Stimulated activated CD4-positive, alpha-beta T cell treated with anti-CD3 and anti-CD28 coated beads, Interleukin-15, amount 100 ng/mL, for 48 hours (primary cell): ENCODE measurements at regions not wholly inside any gene's neighbourhood (a gene's known extent, or its start where the extent isn't known, plus 50 kb on each side); places are given as distances from the start of the nearest gene placed in this dataset.
A peak's percentile ranks its signal among the peaks of the same experiment; 100 is the strongest.

Experiments used
- DNase-seq, 2 donors: peaks; one replicate each; pipeline ENCODE4 v3.0.0-alpha.2; 2020; ENCODE audit warnings: low read depth in 2 of 2

DNA sequence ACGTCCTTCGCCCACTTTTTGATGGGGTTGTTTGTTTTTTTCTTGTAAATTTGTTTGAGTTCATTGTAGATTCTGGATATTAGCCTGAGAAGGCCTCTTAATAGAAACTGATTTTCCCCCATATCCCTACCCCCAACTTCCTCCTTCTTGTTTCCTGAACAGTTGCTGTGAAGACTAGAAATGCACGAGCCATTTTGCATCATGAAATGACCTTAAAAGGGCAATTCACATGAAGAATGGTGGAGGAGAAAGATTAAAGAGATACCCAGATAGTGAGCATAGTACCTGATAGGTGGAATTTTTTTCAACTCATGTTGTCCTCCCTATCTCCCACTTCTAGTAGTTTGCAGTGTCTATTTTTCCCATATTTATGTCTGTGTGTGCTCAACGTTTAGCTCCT lies 55.2 kb upstream of the KCNH8 start:
- no peak for DNase-seq

DNA sequence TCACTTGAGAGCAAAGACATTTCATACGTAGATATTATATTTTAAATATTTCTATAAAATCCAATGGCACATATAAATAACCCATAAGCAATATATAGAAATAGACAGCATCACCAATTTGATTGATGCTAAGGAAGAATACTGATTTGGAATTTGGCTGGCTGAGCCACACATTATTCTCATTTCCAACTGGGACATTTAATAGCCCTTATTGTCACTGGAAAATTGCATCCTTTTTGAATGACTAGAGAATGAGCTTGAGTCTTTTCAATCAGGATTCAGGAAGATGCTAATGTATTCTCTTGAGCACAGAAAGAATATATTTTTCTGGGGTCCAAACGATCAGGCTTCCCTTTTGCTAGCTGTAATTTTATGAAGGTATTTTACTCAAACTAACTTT lies 70.9 kb upstream of the KCNH8 start:
- no peak for DNase-seq

DNA sequence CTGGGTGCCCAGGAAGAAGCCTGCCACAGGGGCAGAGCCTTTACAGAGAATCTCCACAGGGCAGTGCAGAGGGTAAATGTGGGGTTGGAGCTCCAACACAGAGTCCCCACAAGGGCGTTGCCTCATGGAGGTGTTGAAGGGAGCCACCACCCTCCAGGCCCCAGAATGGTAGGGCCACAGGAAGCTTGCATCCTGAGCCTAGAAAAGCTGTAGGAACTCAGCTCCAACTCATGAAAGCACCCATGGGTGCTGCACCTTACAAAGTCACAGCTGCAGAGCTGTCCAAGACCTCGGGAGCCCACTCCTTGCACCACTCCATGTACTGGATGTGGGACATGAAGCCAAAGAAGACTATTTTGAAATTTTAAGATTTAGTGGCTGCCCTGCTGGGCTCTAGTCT lies 73.3 kb upstream of the KCNH8 start:
- DNase-seq: no peak

DNA sequence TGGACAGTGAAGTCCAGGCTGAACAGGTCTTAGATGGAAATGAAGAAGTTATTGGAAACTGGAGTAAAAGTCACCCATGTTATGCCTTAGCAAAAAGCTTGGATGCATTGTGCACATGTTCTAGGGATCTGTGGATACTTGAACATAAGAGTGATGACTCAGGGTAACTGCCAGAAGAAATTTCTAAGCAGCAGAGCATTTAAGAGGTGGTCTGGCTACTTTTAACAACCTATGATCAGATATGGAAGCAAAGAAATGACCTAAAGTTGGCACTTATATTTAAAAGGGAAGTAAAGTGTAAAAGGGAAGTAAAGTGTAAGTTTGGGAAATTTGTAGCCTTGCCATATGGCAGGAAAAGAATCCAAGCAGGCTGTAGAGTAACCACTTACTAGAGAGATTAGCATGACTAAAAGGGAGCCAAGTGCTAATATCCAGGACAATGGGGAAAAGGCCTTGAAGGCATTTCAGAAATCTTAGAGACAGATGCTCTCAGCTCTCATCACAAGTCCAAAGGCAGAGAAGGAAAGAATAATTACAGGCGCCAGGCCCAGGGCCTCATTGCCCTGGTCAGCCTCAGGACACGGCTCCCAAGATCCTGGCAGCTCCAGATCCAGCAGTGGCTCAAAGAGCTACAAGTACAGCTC lies 73.9 kb upstream of the KCNH8 start:
- no peak for DNase-seq

DNA sequence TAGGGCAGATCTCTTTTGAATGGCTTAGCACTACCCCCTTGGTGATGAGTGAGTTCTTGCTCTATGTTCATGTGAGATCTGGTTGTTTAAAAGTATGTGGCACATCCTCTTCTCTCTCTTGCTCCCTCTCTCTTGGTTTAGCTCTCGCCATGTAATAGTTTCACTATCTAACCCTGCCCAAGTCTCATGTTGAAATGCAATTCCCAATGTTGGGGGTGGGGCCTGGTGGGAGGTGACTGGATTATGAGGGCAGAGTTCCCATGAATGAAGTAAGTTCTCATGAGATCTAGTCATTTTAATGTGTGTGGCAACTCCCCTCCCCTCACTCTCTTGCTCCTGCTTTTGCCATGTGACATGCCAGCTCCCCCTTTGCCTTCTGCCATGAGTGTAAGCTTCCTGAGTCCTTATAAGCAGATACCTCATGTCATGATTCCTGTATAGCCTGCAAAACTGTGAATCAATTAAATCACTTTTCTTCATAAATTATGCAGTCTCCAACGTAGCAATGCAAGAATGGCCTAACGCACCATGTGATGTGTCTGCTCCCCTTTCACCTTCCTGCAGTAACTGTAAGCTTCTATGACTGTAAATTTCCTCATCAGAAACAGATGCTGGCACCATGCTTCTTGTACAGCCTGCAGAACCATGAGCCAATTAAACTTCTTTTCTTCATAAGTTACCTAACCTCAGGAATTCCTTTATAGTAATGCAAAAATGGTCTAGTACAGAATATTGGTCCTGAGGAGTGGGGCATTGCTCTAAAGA lies 74.8 kb upstream of the KCNH8 start:
- no peak for DNase-seq

DNA sequence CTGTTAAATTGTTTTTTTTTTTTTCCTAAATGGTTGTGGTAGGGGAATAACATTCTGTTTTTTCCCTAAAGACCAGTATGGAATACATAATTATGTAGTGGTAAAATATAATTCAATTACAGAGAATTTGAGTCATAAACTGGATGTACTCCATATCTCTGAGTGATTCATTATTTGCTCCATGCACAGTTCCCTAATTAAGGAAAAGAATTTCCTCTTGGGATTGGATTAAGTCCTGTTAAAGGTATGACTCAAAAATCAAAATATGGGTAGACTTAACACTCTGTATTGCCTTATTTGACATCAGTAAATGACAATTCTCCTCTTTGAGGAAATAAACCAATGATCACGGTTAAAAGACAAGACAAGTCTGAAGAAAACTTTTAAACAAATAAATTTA lies 78.0 kb upstream of the KCNH8 start:
- DNase-seq: no peak

DNA sequence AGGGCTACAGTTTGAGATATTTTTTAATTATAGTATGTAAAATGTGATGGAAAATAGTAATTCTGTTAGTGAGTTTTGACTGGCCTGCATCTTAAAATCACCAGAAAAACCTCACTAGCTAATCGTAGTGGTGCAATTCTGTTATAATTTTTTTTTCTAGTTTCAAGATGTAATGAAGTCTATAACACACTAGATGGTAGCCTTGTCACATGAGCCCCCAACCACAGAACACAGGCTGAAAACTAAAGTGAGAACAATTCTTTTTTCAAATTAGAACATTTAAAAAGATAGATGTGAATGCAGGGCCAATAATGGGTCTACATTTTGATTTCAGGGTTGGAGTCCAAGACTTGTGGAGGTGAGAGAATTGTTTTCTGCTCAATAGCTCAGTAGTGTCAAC lies 83.3 kb upstream of the KCNH8 start:
- no peak for DNase-seq

DNA sequence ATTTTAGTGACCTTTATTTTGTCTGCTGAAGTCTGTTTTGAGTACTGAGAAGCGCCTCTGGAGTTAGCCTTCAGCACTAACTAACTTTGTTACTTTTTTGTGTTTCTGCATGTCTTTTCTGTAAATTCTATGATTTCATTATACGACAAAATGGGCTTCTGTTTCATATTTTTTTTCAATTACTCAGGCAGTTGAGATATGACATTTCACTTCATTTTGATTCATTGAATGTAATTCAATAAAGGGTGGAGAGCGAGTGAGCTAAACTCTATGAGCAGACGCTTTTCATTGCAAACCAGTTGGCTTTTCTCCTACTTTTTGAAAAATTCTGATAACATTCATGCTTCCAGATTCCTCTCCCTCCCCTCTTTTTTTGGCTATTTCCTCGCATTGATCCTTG lies 84.4 kb upstream of the KCNH8 start:
- DNase-seq: no peak

DNA sequence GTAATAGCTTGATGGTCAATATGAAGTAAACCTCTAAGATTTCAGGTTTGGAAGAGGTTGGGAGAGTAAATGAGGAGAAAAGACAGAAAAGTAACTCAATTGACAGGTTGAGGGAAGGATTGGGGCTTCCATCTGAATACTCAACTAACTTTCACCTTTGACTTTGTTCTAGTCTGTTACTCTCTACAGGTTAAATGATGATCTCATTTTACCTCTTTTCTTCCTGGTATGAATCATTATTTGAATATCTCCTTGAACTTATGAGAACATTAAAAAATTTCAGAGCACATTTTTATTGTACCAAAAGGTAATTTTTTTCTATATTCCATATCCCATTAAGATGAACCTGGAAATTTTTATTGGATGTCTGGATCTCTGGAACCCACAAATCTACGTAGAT lies 87.9 kb upstream of the KCNH8 start:
- DNase-seq: no peak

DNA sequence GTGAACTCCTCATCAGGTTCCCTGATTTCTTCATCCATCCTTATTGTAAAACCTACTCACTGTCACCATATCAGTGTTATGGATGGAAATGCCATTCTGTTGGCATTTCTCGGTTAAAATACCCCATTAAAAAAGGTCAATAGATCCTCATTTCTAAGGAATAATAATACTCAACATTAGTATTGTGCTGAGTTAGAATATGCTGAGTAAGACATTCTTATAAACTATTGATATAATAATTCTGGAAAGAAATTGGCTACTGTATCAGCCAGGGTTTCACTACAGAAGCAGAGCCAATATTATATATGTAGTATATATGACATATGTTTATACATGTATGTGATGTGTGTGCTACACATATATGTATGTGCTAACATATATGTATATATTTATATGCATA lies 95.4 kb upstream of the KCNH8 start:
- DNase-seq: no peak

DNA sequence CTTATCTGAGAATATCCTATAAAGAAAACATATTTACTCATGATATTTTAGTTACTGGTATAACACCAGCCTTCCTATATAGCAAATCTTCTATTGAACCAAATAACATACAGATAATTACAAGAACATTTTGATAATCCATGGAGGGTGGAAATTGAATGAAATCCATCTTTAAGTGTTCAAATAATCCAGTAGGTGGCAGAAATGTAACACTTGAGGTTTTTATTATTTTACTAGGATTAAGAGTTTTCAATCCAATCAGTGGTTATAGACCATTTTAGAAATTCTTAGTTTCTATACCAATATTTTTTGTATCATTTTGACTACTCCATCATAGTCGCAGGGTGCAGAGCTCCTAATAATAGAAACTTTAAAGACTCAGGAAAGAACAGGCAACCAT lies 101.9 kb upstream of the KCNH8 start:
- no peak for DNase-seq

DNA sequence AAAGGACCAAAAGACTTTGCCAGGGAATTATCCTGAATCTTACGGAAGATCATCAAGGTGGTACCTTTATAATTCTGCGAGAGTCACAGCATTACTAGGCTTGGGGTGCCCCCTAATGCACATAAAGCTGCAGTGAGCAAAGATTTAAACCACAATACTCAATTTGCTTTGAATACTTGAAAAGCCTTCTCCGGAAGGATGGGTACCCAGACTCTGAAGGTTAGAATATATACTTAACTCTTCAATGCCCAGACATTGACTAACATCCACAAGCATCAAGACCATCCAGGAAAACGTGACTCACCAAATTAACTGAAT lies 117.8 kb upstream of the KCNH8 start:
- DNase-seq: peak in 1 of 2 donors; percentile 0

DNA sequence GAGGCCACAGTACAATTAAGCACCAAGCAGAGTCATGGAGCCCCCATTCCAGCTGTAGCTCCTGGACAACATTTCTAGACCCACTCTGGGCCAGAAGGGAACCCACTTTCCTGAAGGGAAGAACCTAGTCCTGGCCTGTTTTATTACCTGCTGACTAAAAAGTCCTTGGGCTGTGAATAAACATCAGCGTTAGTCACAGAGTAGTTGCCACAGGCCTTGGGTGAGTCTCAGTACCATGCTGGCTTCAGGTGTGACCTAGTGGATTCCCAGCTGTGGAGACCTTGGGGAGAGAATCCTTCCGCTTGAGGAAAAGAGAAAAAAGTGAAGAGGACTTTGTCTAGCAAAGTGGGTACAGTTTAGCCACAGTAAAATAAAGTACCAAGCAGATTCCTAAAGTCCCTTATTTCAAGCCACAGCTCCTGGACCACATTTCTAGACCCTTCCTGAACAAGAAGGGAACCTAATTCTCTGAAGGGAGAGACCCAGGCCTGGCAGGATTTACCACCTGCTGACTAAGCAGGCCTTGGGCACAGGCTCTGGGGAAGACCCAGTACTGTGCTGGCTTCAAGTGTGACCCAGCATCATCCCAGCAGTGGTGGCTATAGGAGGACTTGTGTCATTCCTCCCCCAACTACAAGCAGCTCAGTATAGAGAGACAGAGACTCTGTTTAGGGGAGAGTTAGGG lies 118.3 kb upstream of the KCNH8 start:
- DNase-seq: no peak

DNA sequence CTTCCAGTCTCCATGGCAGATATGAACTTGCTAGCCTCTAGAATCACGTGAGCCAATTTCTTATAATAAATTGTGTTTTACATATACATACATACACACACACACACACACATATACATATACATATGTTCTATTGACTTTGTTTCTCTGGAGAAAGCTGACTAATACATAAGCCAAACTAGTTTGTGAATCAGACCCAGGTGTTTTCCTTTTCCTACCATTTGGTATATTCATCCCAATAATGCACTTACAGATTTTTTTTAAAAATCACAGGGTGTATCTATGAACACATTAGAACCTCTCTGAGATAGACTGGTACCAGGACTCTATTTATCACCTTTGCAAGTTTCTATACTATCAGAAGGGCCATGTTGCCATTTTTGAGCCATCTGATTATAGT lies 122.9 kb upstream of the KCNH8 start:
- no peak for DNase-seq

DNA sequence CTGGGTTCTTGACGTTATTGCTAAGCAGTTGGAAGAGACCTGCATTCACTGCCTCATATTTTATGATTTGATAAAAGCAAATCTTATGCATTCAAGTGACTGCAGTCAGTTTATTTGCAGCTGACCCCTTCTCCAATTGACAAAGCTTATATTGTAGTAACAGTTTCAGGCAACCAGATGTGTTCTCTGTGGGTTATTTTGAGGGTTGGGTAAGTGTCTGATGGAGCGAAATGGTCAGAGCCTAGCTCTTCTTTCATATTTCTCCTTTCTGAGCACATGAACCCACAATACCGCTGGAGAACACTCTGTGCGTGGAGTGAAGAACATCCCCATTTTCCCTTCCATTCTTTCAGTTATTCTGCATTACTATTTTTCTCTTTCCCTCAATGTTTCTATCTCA lies 125.8 kb upstream of the KCNH8 start:
- no peak for DNase-seq

DNA sequence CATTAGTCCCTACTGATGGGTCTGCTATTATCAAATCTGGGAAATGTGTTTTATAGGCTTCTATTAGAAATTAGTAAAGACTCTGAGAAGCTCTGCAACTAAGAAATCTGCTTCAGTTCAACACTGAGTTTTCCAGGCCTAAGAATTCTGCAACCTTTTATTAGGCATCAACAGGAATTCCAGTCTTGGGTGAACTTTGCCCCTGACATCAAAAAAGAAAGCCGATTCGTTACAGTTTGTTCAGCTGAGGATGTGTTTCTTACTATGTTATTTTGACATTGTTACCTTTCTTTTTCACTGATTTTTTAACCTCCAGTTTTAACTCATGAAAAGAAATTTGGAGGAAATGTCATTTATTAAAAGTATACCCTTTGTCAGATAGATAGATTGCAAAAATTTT lies 131.5 kb upstream of the KCNH8 start:
- DNase-seq: no peak

DNA sequence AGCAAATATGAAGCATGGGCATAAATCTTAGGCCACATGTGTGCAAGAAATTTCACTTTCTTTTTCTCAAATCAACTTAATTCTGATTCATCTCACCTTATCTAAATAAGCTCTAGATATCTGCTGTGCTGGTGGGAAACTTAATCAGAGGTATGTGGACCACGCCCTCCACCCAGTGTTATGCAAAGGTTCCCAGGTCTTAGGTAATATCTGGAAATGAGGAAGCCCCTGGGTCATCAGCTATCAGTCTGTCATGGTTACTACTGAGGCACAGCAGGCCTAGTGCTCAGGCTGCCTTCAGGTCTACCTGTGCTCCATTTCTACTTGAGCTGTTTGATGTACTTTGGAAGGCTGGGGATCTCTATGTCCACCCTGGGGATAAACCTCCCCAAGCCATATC lies 134.4 kb upstream of the KCNH8 start:
- no peak for DNase-seq

DNA sequence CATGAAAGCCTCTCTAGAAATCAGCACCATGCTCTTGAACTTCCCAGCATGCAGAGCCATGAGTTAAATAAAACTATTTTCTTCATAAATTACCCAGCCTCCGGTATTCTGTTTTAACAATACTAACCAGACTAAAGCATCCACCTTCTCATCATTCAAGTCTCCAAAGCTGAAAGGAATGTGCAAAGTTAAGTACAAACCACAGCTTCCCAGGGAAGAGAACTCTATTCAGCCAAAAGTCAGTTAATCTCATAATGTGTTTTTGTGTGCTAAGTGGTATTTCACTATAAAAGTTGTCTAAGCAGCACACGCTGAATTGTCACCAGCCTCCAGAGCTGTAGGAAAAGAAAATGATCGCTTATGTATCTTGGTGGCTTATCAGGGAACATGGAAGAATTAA lies 135.5 kb upstream of the KCNH8 start:
- DNase-seq: no peak

DNA sequence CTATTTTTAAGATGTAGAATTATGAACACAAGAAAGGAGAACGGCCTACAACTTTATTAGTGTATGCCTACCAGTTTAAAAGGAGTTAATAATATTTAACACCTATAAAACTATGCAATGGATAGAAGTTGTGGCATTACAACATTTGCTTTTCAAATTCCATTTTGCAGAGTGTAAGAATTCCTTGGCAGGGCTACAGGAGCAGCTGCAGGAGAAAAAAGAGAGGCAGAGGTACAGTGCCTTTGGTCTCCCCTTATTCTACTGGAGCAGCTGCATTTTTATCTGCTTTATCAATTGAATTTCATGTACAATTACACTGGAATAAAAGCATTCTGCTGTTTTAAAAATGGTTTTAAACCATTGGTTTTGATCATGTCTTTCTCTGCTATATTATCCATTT lies 145.7 kb upstream of the KCNH8 start:
- DNase-seq: no peak

DNA sequence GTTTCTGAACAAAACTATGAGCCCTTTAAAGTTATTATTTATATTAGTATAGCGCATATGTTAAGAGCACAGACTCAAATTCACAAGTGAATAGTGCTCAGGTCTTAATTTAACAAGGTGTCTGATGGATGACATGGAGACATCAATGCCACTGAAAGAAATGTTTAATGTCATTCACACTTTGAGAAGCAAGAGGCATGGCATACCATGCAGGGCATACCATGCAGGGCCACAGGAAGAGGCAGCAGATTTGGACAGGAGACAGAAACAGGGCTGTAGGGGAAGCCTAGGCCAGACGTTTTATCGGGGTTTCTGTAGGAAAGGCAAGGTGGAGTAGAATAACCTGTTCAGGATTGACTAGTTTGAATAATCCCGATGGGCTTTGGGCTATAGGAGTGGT lies 150.2 kb upstream of the KCNH8 start:
- DNase-seq: no peak

DNA sequence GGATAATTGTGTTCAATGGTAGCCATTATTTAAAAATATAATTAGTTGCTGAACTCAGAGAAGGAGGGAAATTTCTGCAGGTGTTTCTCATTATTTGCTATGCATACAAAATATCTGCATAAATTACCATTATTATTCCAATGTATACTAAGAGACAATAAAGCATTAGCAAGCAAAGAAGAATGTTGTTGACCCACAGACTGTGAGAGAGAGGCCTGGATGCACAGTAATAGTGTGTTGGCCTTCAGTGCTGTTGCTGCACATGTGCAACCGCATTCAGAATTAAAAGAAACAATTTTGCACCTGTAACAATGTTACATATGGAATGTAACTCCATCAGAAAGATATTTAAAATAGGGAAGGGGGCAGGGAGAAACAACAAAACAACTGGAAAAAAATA lies 155.6 kb upstream of the KCNH8 start:
- DNase-seq: no peak

DNA sequence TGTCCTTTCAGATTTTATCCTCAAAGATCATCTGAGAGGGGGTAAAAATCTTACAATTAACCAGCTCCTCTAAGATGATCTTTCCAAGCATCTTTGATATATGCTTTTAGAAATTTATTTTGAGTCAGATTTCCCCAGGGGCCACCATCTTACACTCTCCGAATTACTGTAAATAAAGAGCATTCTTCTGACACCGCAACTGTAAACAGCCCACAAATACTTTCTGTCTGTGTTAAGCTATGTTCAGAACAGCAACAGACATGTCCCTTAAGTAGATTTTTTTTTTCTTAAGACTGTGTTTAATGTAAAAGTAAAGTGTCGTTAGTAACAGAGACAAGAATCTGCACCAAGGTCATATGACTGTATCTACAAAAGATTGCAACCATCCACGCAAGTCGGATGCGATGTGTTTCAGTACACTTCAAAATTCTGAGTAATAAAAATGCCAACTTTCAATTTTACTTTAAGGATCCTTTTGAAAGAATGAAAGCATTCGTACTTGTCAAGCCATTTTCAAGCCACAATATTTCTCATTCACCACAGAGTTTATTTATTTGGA lies 159.0 kb upstream of the KCNH8 start:
- no peak for DNase-seq

DNA sequence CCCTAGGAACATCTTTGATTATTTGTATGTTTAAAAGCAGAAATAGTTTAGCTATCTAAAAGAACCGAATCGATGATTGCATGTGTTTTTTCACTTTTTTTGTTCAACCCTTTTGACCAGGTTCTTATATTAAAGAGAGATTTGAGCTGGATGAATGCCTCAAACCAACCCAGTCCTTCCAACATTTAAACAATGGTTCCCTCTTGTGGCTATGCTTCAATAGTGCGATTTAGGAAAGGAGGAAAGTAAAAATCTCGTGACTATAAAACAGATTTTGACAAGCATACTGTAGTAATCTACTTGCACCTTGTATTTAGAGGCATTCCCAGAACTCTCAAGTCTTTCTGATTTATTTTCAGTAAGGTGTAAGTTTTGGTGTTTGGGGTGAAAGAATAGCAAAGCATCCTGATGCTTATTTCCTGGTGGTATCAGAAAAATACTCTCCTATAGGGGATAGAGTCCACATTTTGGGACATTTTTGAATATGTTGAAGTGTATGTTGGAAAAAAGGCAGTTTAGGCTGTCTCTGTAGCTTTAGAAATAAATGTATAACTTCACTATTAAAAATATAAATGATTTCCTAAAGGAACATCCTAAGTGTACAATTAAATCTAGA lies 159.6 kb upstream of the KCNH8 start:
- no peak for DNase-seq
